HuH-7 (cell line): ENCODE measurements at regions not wholly inside any gene's neighbourhood (a gene's known extent, or its start where the extent isn't known, plus 50 kb on each side); places are given as distances from the start of the nearest gene placed in this dataset.
"Not testable (repeated sequence)": the region's sequence is repeated elsewhere in the genome, so short reads cannot be mapped to it uniquely, and the experiment has no call there.

Experiments
- DNase-seq: peaks from one replicate; pipeline ENCODE4 v3.0.0; 2011; ENCODE audit warnings: low spot score

DNA sequence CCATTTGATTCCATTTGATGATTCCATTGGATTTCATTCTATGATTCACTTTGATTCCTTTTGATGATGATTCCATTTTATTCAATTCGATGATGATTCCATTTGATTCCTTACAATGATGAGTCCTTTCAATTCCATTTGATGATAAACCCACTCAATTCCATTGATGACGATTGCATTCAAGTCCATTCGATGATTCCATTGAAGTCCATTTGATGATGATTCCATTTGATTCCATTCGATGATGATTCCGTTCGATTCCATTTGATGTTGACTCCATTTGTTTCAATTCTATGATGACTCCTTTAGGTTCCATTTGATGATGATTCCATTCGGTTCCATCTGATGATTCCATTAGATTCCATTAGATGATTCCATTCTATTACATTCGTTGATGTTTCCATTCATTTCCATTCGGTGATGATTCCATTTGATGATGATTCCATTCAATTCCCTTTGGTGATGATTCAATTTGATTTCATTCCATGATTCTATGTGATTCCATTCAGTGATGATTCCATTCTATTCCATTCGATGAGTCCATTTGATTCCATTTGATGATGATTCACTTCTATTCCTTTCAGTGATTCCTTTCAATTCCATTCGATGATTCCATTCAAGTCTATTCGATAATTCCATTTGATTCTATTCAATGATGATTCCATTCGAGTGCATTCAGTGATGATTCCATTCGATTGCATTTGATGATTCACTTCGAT is 1106.0 kb downstream of the RPIA start:
- no peak for DNase-seq

DNA sequence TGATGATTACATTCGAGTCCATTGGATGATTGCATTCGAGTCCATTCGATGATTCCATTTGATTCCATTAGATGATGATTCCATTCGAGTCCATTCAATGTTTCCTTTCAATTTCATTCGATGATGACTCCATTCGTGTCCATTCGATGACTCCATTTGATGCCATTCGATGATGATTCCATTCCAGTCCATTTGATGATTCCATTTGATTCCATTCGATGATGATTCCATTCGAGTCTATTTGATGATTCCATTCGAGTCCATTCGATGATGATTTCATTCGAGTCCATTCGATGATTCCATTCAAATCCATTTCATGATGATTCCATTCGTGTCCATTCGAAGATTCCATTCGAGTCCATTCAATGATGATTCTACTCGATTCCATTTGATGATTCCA is 1109.7 kb downstream of the RPIA start:
- not testable (repeated sequence) for DNase-seq

DNA sequence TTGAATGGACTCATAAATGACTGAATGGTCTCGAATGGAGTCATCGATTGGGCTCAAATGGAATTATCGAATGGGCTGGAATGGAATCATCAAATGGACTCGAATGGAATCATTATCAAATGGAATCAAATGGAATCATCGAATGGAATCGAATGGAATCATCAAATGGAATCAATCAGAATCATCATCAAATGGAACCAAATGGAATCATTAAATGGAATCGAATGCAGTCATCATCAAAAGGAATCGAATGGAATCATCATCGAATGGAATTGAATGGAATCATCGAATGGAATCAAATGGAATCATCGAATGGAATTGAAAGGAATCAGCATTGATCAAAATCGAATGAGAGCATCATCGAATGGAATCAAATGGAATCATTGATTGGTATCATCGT is 1114.9 kb downstream of the RPIA start:
- not testable (repeated sequence) for DNase-seq

DNA sequence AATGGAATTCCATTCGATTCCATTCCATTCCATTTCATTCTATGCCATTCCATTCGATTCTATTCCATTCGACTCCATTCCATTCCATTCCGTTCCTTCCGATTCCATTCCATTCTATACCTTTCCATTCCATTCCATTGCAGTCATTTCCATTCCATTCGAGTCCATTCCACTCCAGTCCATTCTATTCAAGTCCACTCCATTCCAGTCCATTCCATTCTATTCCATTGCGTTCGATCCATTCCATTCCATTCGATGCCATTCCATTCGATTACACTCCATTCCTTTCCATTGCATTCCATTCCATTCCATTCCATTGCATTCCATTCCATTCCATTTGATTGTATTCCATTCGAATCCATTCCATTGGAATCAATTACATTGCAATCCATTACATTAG is 1119.8 kb downstream of the RPIA start:
- no peak for DNase-seq

DNA sequence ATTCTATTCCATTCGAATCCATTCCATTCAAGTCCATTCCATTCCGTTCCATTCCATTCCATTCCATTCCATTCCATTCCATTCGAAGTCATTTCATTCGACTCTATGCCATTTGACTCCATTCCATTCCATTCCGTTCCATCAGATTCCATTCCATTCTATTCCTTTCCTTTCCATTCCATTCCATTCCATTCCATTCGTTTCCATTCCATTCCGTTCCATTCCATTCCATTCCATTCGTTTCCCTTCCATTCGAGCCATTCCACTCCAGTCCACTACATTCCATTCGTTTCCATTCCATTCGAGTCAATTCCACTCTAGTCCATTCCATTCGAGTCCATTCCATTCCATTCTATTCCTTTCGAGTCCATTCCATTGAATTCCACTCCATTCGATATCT is 1120.4 kb downstream of the RPIA start:
- DNase-seq, result not testable (repeated sequence)

DNA sequence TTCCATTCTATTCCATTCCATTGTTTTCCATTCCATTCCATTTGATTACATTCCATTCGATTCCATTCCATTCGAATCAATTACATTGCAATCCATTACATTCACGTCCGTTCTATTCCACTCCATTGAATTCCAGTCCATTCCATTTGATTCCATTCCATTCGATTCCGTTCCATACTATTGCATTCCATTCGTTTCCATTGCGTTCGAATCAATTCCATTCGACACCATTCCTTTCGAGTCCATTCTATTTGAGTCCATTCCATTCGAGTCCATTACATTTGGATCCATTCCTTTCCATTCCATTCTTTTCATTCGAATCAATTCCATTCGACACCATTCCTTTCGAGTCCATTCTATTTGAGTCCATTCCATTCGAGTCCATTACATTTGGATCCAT is 1122.9 kb downstream of the RPIA start:
- not testable (repeated sequence) for DNase-seq

DNA sequence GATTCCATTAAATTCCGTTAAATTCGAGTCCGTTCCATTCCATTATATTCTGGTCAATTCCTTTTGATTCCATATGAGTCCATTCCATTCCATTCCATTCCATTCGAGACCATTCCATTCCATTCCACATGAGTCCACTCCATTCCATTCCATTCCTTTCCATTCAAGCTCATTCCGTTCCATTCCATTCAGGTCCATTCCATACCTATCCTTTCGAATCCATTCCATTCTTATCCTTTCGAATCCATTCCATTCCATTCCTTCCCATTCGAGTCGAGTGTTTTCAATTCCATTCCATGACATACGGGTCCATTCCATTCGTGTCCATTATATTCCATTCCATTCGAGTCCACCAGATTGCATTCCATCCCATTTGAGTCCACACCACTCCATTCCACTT is 1127.4 kb downstream of the RPIA start:
- no peak for DNase-seq

DNA sequence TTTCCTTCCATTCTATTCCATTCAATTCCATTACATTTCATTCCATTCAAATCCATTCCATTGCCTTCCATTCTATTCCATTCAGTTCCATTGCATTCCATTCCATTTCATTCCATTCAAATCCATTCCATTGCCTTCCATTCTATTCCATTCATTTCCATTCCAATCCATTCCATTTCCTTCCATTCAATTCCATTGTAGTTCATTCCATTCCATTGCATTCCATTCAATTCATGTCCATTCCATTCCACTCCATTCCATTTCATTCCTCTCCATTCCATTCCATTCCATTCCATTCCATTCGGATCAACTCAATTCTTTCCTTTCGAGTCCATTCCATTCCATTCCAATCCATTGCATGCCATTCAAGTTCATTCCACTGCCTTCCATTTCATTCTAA is 1128.3 kb downstream of the RPIA start:
- no peak for DNase-seq

DNA sequence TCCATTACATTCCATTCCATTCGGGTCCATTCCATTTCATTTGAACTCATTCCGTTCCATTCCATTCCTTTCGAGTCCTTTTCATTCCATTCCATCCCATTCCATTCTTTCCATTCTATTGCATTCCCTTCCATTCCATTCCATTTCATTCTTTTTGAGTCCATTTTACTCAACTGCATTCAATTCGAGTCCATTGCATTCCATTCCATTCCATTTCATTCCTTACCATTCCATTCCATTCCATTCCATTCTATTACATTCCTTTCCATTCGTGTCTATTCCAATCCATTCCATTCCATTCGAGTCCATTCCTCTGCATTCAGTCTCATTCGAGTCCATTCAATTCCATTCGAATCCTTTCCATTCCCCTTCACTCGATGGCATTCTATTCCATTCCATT is 1128.8 kb downstream of the RPIA start:
- DNase-seq, result no peak

DNA sequence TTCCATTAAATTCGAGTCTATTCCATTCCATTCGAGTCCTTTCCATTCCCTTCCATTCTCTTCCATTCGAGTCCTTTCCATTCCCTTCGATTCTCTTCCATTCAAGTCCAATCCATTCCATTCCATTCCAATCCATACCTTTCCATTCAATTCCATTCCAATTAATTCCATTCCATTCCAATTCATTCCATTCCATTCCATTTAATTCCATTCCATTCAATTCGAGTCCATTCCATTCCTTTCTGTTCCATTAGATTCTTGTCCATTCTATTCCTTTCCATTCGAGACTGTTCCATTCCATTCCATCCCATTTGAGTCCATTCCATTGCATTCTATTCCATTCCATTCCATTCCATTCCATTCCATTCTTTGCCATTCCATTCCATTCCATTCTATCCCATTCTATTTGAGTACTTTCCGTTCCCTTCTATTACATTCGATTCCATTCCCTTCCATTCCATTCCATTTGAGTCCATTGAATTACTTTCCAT is 1130.0 kb downstream of the RPIA start:
- DNase-seq, result no peak

DNA sequence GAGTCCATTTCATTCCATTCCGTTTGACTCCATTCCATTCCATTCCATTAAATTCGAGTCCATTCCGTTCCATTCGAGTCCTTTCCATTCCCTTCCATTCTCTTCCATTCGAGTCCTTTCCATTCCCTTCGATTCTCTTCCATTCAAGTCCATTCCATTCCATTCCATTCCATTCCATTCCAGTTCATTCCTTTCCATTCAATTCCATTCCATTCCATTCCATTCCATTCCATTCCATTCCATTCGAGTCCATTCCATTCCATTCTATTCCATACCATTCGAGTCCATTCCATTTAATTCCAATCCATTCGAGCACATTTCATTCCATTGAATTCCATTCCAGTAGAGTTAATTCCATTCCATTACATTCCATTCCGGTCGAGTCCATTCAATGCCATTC is 1130.9 kb downstream of the RPIA start:
- DNase-seq, result not testable (repeated sequence)

DNA sequence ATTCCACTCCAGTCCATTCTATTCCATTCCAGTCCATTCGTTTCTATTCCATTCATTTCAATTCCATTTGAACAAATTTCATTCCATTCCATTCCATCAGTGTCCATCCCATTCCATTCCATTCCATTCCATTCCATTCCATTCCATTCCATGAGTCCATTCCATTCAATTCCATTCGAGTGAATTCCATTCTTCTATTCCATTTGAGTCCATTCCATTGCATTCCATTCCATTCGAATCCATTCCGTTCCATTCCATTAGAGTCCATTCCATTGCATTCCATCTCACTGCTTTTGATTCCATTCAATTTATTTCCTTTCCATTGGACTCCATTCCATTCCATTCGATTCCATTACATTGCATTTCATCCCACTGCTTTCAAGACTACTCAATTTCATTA is 1132.1 kb downstream of the RPIA start:
- DNase-seq, result no peak

DNA sequence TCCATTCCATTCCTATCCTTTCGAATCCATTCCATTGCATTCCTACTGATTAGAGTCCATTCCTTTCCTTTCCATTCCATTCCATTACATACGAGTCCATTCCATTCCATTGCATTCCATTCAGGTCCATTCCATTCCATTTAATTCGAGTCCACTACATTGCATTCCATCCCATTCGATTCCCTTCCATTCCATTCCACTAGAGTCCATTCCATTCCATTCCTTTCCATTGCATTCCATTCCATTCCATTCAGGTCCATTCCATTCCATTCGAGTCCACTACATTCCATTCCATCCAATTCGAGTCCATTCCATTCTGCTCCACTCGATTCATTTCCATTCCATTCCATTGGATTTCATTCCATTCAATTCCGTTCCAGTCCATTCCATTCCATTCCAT is 1133.6 kb downstream of the RPIA start:
- DNase-seq, result no peak

DNA sequence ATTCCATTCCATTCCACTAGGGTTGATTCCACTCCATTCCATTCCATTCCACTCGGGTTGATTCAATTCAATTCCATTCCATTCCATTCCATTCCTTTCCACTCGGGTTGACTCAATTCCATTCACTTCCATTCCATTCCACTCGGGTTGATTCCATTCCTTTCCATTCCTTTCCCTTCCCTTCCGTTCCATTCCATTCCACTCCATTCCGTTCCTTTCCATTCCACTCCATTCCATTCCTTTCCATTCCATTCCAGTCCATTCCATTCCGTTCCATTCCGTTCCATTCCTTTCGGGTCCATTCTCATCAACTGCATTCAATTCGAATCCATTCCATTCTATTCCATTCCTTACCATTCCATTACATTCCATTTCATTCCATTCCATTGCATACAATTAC is 1135.3 kb downstream of the RPIA start:
- not testable (repeated sequence) for DNase-seq

DNA sequence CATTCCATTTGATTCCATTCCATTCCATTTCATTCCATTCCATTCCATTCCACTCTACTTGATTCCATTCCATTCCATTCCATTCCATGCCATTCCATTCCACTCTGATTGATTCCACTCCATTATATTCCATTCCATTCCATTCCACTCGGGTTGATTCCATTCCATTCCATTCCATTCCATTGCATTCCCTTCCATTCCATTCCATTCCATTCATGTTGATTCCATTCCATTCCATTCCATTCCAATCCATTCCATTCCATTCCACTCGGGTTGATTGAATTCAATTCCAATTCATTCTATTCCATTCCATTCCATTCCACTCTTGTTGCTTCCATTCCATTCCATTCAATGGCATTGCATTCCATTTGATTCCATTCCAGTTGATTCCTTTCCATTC is 1136.4 kb downstream of the RPIA start:
- not testable (repeated sequence) for DNase-seq

DNA sequence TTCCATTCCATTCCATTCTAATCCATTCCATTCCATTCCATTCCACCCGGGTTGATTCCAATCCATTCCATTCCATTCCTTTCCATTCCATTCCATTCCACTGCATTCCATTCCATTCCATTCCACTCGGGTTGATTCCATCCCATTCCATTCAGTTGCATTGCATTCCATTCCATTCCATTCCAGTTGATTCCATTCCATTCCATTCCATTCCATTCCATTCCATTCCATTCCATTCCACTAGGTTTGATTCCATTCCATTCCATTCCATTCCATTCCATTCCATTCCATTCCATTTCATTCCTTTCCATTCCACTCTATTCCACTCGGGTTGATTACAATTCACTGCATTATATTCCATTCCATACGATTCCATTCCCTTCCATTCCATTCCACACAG is 1136.9 kb downstream of the RPIA start:
- not testable (repeated sequence) for DNase-seq

DNA sequence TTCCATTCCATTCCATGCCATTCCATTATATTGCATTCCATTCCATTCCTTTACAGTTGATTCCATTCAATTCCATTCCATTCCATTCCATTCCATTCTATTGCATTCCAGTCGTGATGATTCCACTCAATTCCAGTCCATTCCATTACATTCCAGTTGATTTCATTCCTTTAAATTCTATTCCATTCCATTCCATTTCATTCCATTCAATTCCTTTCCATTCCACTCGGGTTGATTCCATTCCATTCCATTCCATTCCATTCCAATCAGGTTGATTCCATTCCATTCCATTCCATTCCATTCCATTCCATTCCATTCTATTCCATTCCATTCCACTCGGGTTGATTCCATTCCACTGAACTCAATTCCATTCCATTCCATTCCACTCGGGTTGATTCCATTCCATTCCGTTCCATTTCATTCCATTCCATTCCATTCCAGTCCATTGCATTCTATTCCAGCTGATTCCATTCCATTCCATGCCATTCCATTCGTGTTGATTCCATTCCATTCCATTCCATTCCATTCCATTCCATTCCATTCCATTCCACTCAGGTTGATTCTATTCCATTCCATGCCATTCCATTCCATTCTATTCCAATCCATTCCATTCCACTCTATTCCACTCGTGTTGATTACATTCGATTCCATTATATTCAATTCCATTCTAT is 1137.6 kb downstream of the RPIA start:
- not testable (repeated sequence) for DNase-seq

DNA sequence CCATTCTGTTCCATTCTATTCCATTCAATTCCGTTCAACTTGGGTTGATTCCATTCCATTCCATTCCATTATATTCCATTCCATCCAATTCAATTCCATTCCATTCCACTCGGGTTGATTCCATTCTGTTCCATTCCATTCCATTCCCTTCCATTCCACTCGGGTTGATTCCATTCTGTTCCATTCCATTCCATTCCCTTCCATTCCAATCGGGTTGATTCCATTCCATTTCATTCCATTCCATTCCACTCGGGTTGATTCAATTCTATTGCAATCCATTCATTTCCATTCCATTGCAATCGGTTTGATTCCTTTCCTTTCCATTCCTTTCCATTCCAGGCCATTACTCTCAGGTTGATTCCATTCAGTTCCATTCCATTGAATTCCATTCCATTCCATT is 1138.4 kb downstream of the RPIA start:
- DNase-seq, result no peak

DNA sequence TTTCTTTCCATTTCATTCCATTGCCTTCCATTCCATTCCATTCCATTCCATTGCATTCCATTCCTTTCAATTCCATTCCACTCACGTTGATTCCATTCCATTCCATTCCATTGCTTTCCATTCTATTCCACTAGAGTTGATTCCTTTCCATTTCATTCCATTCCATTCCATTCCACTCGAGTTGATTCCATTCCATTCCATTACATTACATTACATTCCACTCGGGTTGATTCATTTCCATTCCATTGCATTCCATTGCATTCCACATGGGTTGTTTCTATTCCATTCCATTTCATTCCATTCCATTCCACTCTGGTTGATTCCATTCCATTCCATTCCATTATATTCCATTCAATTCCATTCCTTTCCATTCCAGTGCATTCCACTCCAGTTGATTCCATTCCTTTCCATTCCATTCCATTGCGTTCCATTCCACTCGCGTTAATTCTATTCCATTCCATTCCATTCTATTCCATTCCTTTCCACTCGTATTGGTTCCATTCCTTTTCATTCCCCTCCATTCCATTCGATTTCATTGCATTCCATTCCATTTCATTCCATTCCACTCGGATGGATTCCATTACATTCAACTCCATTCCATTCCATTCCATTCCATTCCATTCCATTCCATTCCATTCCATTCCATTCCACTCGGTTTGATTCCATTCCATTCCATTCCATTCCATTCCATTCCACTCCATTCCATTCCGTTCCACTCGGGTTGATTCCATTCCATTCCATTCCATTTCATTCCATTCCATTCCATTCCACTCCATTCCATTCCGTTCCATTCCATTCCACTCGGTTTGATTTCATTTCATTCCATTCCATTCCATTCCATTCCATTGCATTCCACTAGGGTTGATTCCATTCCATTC is 1139.1 kb downstream of the RPIA start:
- DNase-seq, result not testable (repeated sequence)

DNA sequence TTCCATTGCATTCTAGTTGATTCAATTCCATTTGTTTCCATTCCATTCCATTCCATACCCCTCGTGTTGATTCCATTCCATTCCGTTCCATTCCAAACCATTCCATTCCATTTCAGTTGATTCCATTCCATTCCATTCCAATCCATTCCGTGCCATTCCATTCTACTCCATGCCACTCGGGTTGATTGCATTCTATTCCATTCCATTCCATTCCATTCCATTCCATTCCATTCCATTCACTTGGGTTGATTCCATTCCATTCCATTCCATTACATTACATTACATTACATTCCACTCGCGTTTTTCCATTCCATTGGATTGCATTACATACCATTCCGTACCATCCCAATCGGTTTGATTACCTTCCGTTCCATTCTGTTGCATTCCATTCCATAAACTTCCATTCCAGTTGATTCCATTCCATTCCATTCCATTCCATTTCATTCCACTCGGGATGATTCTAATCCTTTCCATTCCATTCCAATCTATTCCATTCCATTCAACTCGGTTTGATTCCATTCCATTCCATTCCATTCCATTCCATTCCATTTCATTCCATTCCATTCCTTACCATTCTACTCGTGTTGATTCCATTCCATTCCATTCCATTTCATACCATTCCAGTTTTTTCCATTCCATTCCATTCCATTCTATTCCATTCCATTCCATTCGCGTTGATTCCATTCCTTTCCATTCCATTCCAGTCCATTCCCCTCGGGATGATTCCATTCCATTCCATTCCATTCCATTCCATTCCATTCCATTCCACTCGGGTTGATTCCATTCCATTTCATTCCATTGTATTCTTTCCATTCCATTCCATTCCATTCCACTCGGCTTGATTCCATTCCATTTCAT is 1140.4 kb downstream of the RPIA start:
- no peak for DNase-seq

DNA sequence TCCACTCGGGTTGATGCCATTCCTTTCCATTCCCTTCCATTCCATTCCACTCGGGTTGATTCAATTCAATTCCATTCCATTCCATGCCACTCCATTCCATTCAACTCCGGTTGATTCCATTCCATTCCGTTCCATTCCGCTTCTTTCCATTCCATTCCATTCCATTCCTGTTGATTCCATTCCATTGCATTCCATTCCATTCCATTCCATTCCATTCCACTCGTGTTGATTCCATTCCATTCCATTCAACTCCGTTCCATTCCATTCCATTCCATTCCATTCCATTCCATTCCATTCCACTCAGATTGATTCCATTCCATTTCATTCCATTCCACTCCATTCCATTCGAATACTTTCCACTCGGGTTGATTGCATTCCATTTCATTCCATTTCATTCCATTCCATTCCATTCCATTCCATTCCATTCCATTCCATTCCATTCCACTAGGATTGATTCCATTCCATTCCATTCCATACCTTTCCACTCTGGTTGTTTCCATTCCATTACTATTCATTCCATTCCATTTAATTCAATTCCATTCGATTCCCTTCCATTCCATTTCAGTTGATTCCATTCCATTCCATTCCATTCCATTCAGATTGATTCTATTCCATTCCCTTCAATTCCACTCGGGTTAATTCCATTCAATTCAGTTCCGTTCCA is 1141.8 kb downstream of the RPIA start:
- DNase-seq, result no peak
